ENCODE measurements at regions not wholly inside any gene's neighbourhood (a gene's known extent, or its start where the extent isn't known, plus 50 kb on each side); places are given as distances from the start of the nearest gene placed in this dataset.
"Not testable (repeated sequence)": the region's sequence is repeated elsewhere in the genome, so short reads cannot be mapped to it uniquely, and the experiment has no call there.

- no peak for DNase-seq
Measured at GRCh38 chr9:30771163-30771708, 1613.2 kb upstream of the ACO1 start.

- no peak for DNase-seq
Measured at GRCh38 chr9:30771760-30772159, 1612.7 kb upstream of the ACO1 start.

DNA sequence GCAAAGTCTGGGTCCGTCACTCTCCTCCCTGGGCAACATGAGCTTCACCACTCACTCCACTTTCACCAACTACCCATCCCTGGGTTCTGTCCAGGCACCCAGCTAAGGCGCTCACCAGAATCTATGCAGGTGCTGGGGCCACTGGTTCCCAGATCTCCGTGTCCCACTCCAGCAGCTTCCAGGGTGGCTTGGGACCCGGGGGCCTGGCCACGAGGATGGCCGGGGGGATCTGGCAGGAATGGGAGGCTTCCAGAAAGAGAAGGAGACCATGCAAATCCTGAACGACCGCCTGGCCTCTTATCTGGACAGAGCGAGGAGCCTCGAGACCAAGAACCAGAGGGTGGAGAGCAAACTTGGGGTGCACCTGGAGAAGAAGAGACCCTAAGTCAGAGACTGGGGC is 1611.0 kb upstream of the ACO1 start:
- DNase-seq = no peak

DNA sequence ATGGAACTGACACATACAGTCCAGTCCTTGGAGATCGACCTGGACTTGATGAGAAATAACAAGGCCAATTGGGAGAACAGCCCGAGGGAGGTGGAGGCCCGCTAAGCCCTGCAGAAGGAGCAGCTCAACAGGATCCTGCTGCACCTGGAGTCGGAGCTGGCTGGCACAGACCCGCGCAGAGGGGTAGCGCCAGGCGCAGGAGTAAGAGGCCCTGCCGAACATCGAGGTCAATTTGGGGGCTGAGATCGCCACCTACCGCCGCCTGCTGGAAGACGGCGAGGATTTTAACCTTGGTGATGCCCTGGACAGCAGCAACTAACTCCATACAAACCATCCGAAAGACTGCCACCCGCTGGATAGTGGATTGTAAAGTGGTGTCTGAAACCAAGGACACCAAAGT is 1610.1 kb upstream of the ACO1 start:
- no peak for DNase-seq

GRCh38 chr9:30775236-30775635 is 1609.2 kb upstream of the ACO1 start:
- no peak for DNase-seq

GRCh38 chr9:30796764-30797163 is 1587.7 kb upstream of the ACO1 start:
- DNase-seq = no peak

DNA sequence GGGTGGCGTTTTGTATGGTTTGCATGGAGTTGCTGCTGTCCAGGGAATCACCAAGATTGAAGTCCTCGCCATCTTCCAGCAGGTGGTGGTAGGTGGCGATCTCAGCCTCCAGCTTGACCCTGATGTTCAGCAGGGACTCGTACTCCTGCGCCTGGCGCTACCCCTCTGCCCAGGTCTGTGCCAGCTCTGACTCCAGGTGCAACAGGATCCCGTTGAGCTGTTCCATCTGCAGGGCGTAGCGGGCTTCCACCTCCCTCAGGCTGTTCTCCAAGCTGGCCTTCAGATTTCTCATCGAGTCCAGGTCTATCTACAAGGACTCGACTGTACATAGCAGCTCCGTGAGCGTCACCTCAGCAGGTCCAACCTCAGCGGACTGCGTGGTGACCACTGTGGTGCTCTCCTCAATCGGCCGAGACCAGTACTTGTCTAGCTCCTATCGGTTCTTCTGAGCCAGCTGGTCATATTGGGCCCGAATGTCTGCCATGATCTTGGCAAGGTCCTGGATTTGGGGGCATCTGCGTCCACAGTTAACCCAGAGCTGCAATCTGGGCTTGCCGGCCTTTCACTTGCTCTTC is 1584.8 kb upstream of the ACO1 start:
- DNase-seq = no peak

GRCh38 chr9:30800421-30800820 is 1584.0 kb upstream of the ACO1 start:
- DNase-seq = no peak

- no peak for DNase-seq
Measured at GRCh38 chr9:30812821-30813220, 1571.6 kb upstream of the ACO1 start.

DNA sequence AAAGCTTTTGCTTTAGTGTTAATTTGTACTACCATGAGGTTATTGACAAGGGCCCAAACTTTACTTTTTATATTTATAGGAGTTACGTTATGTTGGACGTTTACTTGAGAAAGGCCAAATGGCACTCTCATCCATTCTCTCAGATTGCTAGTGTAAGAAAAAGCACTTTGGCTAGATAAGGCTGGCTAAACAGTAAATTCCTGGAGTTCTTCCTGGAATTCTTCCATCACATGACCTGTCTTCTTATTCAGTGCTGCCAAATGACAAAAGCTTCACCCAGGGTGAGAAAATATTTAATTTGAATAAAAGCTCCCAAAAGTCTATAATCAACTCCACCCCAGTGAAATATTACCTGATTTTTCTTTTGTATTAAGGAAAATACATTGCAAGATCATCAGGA is 1568.9 kb upstream of the ACO1 start:
- no peak for DNase-seq

GRCh38 chr9:30845136-30845535 is 1539.3 kb upstream of the ACO1 start:
- DNase-seq = no peak

GRCh38 chr9:30846651-30847050 is 1537.8 kb upstream of the ACO1 start:
- DNase-seq = no peak

DNA sequence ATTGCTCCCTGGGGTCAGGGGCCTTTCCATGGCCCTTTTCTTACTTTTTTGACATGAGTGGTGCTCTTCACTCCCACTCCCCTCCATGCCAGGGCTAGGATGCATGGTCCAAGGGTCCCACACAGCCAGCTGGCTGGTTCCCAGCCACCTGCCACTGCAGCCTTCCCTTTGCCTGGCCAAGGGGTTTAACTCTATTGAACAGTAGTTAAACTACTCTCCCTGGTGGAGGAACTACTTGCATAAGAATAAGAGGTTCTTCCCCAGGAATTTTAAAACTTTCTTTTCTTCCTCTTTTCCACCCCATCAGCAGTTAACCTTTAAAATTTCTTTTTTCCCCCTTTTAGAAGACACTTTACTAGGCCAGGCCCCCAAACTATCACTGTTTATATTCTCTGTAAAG is 1532.8 kb upstream of the ACO1 start:
- no peak for DNase-seq

- DNase-seq = no peak
Measured at GRCh38 chr9:30900706-30901105, 1483.7 kb upstream of the ACO1 start.

- DNase-seq = no peak
Measured at GRCh38 chr9:30913331-30913730, 1471.1 kb upstream of the ACO1 start.

GRCh38 chr9:30915451-30915850 is 1469.0 kb upstream of the ACO1 start:
- no peak for DNase-seq

DNA sequence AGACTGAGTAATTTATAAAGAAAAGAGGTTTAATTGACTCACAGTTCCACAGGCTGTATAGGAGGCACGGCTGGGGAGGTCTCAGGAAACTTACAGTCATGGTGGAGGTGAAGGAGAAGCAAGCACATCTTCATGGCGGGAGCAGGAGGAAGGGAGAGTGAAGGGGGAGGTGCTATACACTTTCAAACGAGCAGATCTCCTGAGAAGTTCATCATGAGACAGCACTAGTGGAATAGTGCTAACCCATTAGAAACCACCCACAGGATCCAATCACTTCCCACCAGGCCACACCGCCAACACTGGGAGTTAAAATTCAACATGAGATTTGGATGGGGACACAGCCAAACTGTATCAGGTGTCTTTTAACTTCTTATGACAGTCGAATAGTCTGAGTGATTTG is 1459.3 kb upstream of the ACO1 start:
- no peak for DNase-seq

DNA sequence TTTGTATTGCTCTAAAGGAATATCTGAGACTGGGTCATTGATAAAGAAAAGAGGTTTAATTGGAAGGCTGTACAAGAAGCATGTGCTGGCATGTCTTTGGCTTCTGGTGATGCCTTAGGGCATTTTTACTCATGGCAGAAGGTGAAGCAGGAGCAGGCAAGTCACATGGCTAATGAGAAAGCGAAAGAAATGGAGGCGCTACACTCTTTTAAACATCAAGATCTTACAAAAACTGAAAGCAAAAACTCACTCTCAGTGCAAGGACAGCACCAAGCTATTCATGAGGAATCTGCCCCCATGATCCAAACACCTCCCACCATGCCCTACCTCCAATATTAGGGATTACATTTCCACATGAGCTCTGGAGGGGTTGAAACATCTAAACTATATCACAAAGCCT is 1458.8 kb upstream of the ACO1 start:
- DNase-seq = no peak

DNA sequence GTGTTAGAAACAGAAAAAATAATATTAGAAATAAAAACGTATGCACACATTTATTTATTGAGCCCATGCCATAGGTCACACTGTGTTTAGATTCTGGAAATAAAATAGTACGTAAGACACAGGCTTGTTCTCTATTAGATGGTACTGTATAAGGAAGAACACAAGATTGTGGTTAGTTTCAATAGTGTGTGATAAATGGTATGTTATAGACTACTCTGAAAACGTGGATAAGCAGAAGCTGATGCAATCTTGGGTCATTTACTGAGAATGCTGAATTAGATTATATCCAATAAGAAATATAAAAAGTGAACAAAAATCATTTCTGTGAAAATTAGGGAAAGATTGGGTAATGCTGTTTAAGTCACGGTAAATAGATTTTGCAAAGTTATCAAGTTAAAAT is 1456.4 kb upstream of the ACO1 start:
- DNase-seq = no peak

- DNase-seq = no peak
Measured at GRCh38 chr9:30932226-30932625, 1452.2 kb upstream of the ACO1 start.

DNA sequence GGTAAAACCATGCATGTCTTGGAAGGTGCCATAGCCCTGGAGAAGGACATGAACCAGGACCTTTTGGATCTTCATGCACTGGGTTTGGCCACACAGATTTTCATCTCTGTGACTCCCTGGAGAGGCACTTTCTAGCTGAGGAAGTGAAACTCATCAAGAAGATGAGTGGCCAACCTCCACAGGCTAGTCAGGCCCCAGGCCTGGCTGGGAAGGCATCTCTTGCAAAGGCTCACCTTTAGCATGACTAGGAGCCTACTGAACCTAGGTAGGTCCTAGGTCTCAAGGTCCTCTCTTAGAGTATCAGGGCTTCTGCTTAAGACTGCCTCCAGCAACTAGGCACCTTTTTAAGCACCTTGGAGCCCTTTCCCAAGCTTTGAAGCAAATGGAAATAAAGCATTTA is 1448.7 kb upstream of the ACO1 start:
- no peak for DNase-seq

DNA sequence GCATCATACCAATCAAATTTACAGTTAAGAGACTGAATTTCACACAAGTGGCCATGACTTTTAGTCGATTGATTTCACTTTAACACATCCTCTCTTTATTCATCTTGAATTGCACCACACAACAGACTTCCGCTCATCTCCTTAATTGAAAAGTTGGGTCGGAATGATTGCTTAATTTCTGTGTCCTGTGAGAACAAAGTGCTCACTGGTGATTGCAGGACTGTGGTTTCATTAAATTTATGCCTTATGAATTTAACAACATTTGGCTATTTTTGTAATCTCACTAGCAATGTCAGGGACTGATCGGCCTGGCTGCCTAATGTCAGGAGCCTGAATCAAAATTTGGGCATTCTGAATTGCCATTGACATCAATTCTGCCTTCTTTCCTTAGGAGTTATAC is 1447.3 kb upstream of the ACO1 start:
- DNase-seq = no peak

DNA sequence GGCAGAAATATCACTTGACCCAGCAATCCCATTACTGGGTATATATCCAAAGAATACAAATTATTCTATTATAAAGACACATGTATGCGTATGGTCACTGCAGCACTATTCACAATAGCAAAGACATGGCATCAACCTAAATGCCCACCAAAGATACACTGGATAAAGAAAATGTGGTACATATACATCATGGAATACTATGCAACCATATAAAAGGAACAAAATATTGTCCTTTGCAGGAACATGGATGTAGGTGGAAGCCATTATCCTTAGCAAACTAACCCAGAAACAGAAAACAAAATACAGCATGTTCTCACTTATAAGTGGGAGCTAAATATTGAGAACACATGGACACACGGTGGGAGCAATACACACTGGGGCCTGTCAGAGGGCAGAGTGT is 1441.6 kb upstream of the ACO1 start:
- DNase-seq = not testable (repeated sequence)

- DNase-seq = no peak
Measured at GRCh38 chr9:30943446-30944224, 1440.8 kb upstream of the ACO1 start.

GRCh38 chr9:30944225-30944569 is 1440.2 kb upstream of the ACO1 start:
- no peak for DNase-seq

All from suppressor macrophage treated with lipopolysaccharide for 1 hour (primary cell).